ENCODE measurements at regions not wholly inside any gene's neighbourhood (a gene's known extent, or its start where the extent isn't known, plus 50 kb on each side); places are given as distances from the start of the nearest gene placed in this dataset.

DNA sequence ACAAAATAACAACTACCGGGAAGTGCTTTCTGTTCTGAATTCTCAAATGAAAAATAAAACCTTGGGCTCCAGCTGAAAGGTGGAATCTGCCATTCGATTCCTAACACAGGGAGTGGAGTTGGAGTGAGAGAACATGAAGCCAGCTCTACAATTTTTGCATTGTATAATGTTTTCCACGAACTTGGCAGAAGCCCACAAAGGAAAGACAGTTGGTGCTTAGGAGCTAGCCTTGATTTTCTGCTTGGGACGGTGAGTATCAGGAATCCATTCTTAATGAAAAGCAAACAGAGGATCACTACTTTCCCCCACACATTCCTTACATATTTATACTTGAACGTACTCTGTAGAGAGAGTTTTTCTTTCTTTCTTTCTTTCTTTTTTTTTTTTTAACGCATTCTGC lies 74.2 kb upstream of the FBXL7 start:
- CTCF ChIA-PET = interaction anchor here (1.3 kb wide), 1 partner anchor 11 kb away, joined by 7 read pairs; no protein-coding TSS in a partner anchor
- Histone ChIP-seq H3K27me3 (replicated peaks in 1 of 2; ENCODE audit: control insufficient read depth in 2 of 2, insufficient read depth in 2 of 2, low read length in 1 of 2) (no peaks in the 10 kb centered on the region), H3K4me2 (ENCODE audit: control insufficient read depth, insufficient read depth) (no peak overlapping the region), H3K79me2 (ENCODE audit: control insufficient read depth, insufficient read depth, low read length) (no peaks in the 10 kb centered on the region), H3K36me3 (ENCODE audit: control insufficient read depth in 2 of 2, insufficient read depth in 2 of 2, low read length in 1 of 2) (no peaks in the 10 kb centered on the region), H4K20me1 (ENCODE audit: control insufficient read depth, insufficient read depth) (no peaks in the 10 kb centered on the region), H3K27ac (ENCODE audit: control insufficient read depth, insufficient read depth) (no peak overlapping the region), H3K4me1 (ENCODE audit: control insufficient read depth, insufficient read depth, low read length) (no peaks in the 10 kb centered on the region), H2AFZ (ENCODE audit: control insufficient read depth, low read depth, low read length) (no peak overlapping the region), H3K9ac (ENCODE audit: control insufficient read depth, insufficient read depth, low read length) (no peak overlapping the region), H3K9me3 (replicated peaks; ENCODE audit: control insufficient read depth, insufficient read depth, low read length) (no peaks in the 10 kb centered on the region), H3K4me3 (no peak overlapping the region)
- intact Hi-C loops (cut with micrococcal nuclease; ENCODE audit: unreplicated experiment) (no loop called here), in situ Hi-C loops (cut with MboI) (no loop called here)
- DNase-seq (ENCODE audit: low read depth, low spot score) (no peak), ATAC-seq (no peak), FAIRE-seq (no peak)
- TF ChIP-seq CEBPB (IDR thresholded peaks at IDR 0.05; ENCODE audit: borderline replicate concordance in 1 of 2, low read depth in 2 of 2, low read length in 2 of 2) (no peak), HDGF (IDR thresholded peaks at IDR 0.05) (no peak), MTA3 (IDR thresholded peaks at IDR 0.05; ENCODE audit: borderline replicate concordance, low read length) (no peak), RAD51 (IDR thresholded peaks at IDR 0.05) (no peak), STAT3 (IDR thresholded peaks at IDR 0.05; ENCODE audit: low read depth, low read length) (no peak), RBBP5 (conservative IDR thresholded peaks at IDR 0.05) (no peak), MEF2B (IDR thresholded peaks at IDR 0.05; ENCODE audit: partially characterized antibody, poor library complexity, severe bottlenecking) (no peak), ZZZ3 (IDR thresholded peaks at IDR 0.05; ENCODE audit: control insufficient read depth, insufficient read length, low read depth) (no peak), SMAD5 (IDR thresholded peaks at IDR 0.05; ENCODE audit: low read depth) (no peak), ZNF24 (IDR thresholded peaks at IDR 0.05) (no peak), MEF2A (IDR thresholded peaks at IDR 0.05; ENCODE audit: insufficient read depth, low read depth, low read length) (no peak), SREBF1 (IDR thresholded peaks at IDR 0.05; ENCODE audit: low read length) (no peak)
- TF ChIP-seq, protein P1, sequence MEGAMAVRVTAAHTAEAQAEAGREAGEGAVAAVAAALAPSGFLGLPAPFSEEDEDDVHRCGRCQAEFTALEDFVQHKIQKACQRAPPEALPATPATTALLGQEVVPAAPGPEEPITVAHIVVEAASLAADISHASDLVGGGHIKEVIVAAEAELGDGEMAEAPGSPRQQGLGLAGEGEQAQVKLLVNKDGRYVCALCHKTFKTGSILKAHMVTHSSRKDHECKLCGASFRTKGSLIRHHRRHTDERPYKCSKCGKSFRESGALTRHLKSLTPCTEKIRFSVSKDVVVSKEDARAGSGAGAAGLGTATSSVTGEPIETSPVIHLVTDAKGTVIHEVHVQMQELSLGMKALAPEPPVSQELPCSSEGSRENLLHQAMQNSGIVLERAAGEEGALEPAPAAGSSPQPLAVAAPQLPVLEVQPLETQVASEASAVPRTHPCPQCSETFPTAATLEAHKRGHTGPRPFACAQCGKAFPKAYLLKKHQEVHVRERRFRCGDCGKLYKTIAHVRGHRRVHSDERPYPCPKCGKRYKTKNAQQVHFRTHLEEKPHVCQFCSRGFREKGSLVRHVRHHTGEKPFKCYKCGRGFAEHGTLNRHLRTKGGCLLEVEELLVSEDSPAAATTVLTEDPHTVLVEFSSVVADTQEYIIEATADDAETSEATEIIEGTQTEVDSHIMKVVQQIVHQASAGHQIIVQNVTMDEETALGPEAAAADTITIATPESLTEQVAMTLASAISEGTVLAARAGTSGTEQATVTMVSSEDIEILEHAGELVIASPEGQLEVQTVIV (IDR thresholded peaks at IDR 0.05; ENCODE audit: borderline replicate concordance, partially characterized antibody) = no peak
- TF ChIP-seq, protein P2, sequence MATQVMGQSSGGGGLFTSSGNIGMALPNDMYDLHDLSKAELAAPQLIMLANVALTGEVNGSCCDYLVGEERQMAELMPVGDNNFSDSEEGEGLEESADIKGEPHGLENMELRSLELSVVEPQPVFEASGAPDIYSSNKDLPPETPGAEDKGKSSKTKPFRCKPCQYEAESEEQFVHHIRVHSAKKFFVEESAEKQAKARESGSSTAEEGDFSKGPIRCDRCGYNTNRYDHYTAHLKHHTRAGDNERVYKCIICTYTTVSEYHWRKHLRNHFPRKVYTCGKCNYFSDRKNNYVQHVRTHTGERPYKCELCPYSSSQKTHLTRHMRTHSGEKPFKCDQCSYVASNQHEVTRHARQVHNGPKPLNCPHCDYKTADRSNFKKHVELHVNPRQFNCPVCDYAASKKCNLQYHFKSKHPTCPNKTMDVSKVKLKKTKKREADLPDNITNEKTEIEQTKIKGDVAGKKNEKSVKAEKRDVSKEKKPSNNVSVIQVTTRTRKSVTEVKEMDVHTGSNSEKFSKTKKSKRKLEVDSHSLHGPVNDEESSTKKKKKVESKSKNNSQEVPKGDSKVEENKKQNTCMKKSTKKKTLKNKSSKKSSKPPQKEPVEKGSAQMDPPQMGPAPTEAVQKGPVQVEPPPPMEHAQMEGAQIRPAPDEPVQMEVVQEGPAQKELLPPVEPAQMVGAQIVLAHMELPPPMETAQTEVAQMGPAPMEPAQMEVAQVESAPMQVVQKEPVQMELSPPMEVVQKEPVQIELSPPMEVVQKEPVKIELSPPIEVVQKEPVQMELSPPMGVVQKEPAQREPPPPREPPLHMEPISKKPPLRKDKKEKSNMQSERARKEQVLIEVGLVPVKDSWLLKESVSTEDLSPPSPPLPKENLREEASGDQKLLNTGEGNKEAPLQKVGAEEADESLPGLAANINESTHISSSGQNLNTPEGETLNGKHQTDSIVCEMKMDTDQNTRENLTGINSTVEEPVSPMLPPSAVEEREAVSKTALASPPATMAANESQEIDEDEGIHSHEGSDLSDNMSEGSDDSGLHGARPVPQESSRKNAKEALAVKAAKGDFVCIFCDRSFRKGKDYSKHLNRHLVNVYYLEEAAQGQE (IDR thresholded peaks at IDR 0.05; ENCODE audit: low read depth, low read length) = no peak
- TF ChIP-seq, protein P3, sequence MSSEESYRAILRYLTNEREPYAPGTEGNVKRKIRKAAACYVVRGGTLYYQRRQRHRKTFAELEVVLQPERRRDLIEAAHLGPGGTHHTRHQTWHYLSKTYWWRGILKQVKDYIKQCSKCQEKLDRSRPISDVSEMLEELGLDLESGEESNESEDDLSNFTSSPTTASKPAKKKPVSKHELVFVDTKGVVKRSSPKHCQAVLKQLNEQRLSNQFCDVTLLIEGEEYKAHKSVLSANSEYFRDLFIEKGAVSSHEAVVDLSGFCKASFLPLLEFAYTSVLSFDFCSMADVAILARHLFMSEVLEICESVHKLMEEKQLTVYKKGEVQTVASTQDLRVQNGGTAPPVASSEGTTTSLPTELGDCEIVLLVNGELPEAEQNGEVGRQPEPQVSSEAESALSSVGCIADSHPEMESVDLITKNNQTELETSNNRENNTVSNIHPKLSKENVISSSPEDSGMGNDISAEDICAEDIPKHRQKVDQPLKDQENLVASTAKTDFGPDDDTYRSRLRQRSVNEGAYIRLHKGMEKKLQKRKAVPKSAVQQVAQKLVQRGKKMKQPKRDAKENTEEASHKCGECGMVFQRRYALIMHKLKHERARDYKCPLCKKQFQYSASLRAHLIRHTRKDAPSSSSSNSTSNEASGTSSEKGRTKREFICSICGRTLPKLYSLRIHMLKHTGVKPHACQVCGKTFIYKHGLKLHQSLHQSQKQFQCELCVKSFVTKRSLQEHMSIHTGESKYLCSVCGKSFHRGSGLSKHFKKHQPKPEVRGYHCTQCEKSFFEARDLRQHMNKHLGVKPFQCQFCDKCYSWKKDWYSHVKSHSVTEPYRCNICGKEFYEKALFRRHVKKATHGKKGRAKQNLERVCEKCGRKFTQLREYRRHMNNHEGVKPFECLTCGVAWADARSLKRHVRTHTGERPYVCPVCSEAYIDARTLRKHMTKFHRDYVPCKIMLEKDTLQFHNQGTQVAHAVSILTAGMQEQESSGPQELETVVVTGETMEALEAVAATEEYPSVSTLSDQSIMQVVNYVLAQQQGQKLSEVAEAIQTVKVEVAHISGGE (CRISPR knock-in tag; IDR thresholded peaks at IDR 0.05) = no peak
- SMC1A ChIA-PET (ENCODE audit: uncharacterized antibody, unreplicated experiment) = interaction anchor here (1.2 to 1.5 kb wide), 3 partner anchors 11 to 255 kb away, joined by 3 to 4 read pairs (median 3); no protein-coding TSS in a partner anchor
- POLR2A ChIA-PET = no interaction called here
- no TSS peak for BruUV-seq (replicated peaks)
- RAD21 ChIA-PET (ENCODE audit: unreplicated experiment) = no interaction called here
- 8% methylated on average over 5 of the region's 6 CpGs for WGBS (ENCODE audit: insufficient coverage, insufficient replicate concordance, low lambda C conversion rate, missing lambda C conversion rate)
